ENCODE measurements at regions not wholly inside any gene's neighbourhood (a gene's known extent, or its start where the extent isn't known, plus 50 kb on each side); places are given as distances from the start of the nearest gene placed in this dataset.
A peak's percentile ranks its signal among the peaks of the same experiment; 100 is the strongest.

GRCh38 chr2:45273412-45274249, 264.4 kb upstream of the SIX2 start:
- Mint-ChIP-seq H3K9me3 (no peaks in the 10 kb centered on the region), H3K36me3 (ENCODE audit: insufficient read depth) (no peaks in the 10 kb centered on the region), H3K4me3 (no peak overlapping the region), H3K27me3 (ENCODE audit: low read depth) (peaks cover 5% of the 10 kb centered on the region), H3K4me1 (ENCODE audit: low read depth) (no peaks in the 10 kb centered on the region)
- ATAC-seq = no peak
- no peak for DNase-seq

GRCh38 chr2:45272549-45273265, 263.5 kb upstream of the SIX2 start:
- H3K27me3 Mint-ChIP-seq (ENCODE audit: low read depth) = peaks cover 6% of the 10 kb centered on the region
- ATAC-seq (no peak), DNase-seq (no peak)
- no peaks in the 10 kb centered on the region for H3K4me1 Mint-ChIP-seq (ENCODE audit: low read depth)
- H3K4me3 Mint-ChIP-seq = no peak overlapping the region
- H3K36me3 Mint-ChIP-seq (ENCODE audit: insufficient read depth) = no peaks in the 10 kb centered on the region
- H3K9me3 Mint-ChIP-seq = no peaks in the 10 kb centered on the region

- ATAC-seq = no peak
- no peaks in the 10 kb centered on the region for H3K4me1 Mint-ChIP-seq (ENCODE audit: low read depth)
Measured at GRCh38 chr2:45269149-45269793, 260.0 kb upstream of the SIX2 start.

GRCh38 chr2:45268631-45269030, 259.4 kb upstream of the SIX2 start:
- DNase-seq (no peak), ATAC-seq (no peak)
- Mint-ChIP-seq H3K9me3 (no peaks in the 10 kb centered on the region), H3K27me3 (ENCODE audit: low read depth) (peaks cover 18% of the 10 kb centered on the region), H3K36me3 (ENCODE audit: insufficient read depth) (no peaks in the 10 kb centered on the region), H3K4me1 (ENCODE audit: low read depth) (no peaks in the 10 kb centered on the region), H3K4me3 (no peak overlapping the region)

More at GRCh38 chr2:45269149-45269793, 260.0 kb upstream of the SIX2 start:
- H3K9me3 Mint-ChIP-seq = no peaks in the 10 kb centered on the region
- DNase-seq = no peak
- no peaks in the 10 kb centered on the region for H3K36me3 Mint-ChIP-seq (ENCODE audit: insufficient read depth)
- no peak overlapping the region for H3K4me3 Mint-ChIP-seq
- peaks cover 14% of the 10 kb centered on the region for H3K27me3 Mint-ChIP-seq (ENCODE audit: low read depth)

GRCh38 chr2:45267062-45267792, 258.0 kb upstream of the SIX2 start:
- Mint-ChIP-seq H3K4me1 (ENCODE audit: low read depth) (no peaks in the 10 kb centered on the region), H3K36me3 (ENCODE audit: insufficient read depth) (no peaks in the 10 kb centered on the region), H3K4me3 (no peak overlapping the region), H3K9me3 (no peaks in the 10 kb centered on the region), H3K27me3 (ENCODE audit: low read depth) (peaks cover 23% of the 10 kb centered on the region)
- ATAC-seq (no peak), DNase-seq (no peak)

GRCh38 chr2:45265336-45265735, 256.1 kb upstream of the SIX2 start:
- peaks cover 22% of the 10 kb centered on the region for H3K27me3 Mint-ChIP-seq (ENCODE audit: low read depth)
- H3K36me3 Mint-ChIP-seq (ENCODE audit: insufficient read depth) = no peaks in the 10 kb centered on the region
- H3K4me1 Mint-ChIP-seq (ENCODE audit: low read depth) = no peaks in the 10 kb centered on the region
- DNase-seq (no peak), ATAC-seq (no peak)
- H3K9me3 Mint-ChIP-seq = no peaks in the 10 kb centered on the region
- no peak overlapping the region for H3K4me3 Mint-ChIP-seq

- no peaks in the 10 kb centered on the region for H3K4me1 Mint-ChIP-seq (ENCODE audit: low read depth)
Measured at GRCh38 chr2:45264227-45265225, 255.3 kb upstream of the SIX2 start.

GRCh38 chr2:45263147-45263546, 253.9 kb upstream of the SIX2 start:
- ATAC-seq = no peak
- Mint-ChIP-seq H3K36me3 (ENCODE audit: insufficient read depth) (no peaks in the 10 kb centered on the region), H3K4me1 (ENCODE audit: low read depth) (no peaks in the 10 kb centered on the region), H3K27me3 (ENCODE audit: low read depth) (peaks cover 22% of the 10 kb centered on the region), H3K4me3 (no peak overlapping the region), H3K9me3 (no peaks in the 10 kb centered on the region)
- no peak for DNase-seq

More at GRCh38 chr2:45264227-45265225, 255.3 kb upstream of the SIX2 start:
- peaks cover 22% of the 10 kb centered on the region for H3K27me3 Mint-ChIP-seq (ENCODE audit: low read depth)
- H3K9me3 Mint-ChIP-seq = no peaks in the 10 kb centered on the region
- no peaks in the 10 kb centered on the region for H3K36me3 Mint-ChIP-seq (ENCODE audit: insufficient read depth)
- H3K4me3 Mint-ChIP-seq = no peak overlapping the region
- DNase-seq (no peak), ATAC-seq (peak; percentile 46 to 70)

GRCh38 chr2:45261746-45262145, 252.5 kb upstream of the SIX2 start:
- Mint-ChIP-seq H3K36me3 (ENCODE audit: insufficient read depth) (no peaks in the 10 kb centered on the region), H3K4me3 (no peak overlapping the region), H3K9me3 (no peaks in the 10 kb centered on the region), H3K4me1 (ENCODE audit: low read depth) (no peaks in the 10 kb centered on the region), H3K27me3 (ENCODE audit: low read depth) (peaks cover 19% of the 10 kb centered on the region)
- ATAC-seq (no peak), DNase-seq (no peak)

GRCh38 chr2:45260946-45261345, 251.7 kb upstream of the SIX2 start:
- Mint-ChIP-seq H3K4me1 (ENCODE audit: low read depth) (no peaks in the 10 kb centered on the region), H3K27me3 (ENCODE audit: low read depth) (peaks cover 18% of the 10 kb centered on the region)

GRCh38 chr2:45259547-45260160, 250.4 kb upstream of the SIX2 start:
- Mint-ChIP-seq H3K4me1 (ENCODE audit: low read depth) (no peaks in the 10 kb centered on the region), H3K9me3 (no peaks in the 10 kb centered on the region), H3K4me3 (no peak overlapping the region), H3K27me3 (ENCODE audit: low read depth) (peaks cover 16% of the 10 kb centered on the region), H3K36me3 (ENCODE audit: insufficient read depth) (no peaks in the 10 kb centered on the region)
- ATAC-seq = no peak
- no peak for DNase-seq

More at GRCh38 chr2:45260946-45261345, 251.7 kb upstream of the SIX2 start:
- Mint-ChIP-seq H3K9me3 (no peaks in the 10 kb centered on the region), H3K36me3 (ENCODE audit: insufficient read depth) (no peaks in the 10 kb centered on the region), H3K4me3 (no peak overlapping the region)
- DNase-seq (no peak), ATAC-seq (no peak)

GRCh38 chr2:45259138-45259537, 249.9 kb upstream of the SIX2 start:
- Mint-ChIP-seq H3K27me3 (ENCODE audit: low read depth) (peaks cover 13% of the 10 kb centered on the region), H3K4me3 (no peak overlapping the region), H3K9me3 (no peaks in the 10 kb centered on the region), H3K4me1 (ENCODE audit: low read depth) (no peaks in the 10 kb centered on the region), H3K36me3 (ENCODE audit: insufficient read depth) (no peaks in the 10 kb centered on the region)
- ATAC-seq (no peak), DNase-seq (no peak)

- ATAC-seq = no peak
- Mint-ChIP-seq H3K36me3 (ENCODE audit: insufficient read depth) (no peaks in the 10 kb centered on the region), H3K4me3 (no peak overlapping the region), H3K9me3 (no peaks in the 10 kb centered on the region), H3K4me1 (ENCODE audit: low read depth) (no peaks in the 10 kb centered on the region), H3K27me3 (ENCODE audit: low read depth) (peaks cover 6% of the 10 kb centered on the region)
- no peak for DNase-seq
Measured at GRCh38 chr2:45258311-45258710, 249.1 kb upstream of the SIX2 start.
